ENCODE measurements at regions not wholly inside any gene's neighbourhood (a gene's known extent, or its start where the extent isn't known, plus 50 kb on each side); places are given as distances from the start of the nearest gene placed in this dataset.
A peak's percentile ranks its signal among the peaks of the same experiment; 100 is the strongest.

DNA sequence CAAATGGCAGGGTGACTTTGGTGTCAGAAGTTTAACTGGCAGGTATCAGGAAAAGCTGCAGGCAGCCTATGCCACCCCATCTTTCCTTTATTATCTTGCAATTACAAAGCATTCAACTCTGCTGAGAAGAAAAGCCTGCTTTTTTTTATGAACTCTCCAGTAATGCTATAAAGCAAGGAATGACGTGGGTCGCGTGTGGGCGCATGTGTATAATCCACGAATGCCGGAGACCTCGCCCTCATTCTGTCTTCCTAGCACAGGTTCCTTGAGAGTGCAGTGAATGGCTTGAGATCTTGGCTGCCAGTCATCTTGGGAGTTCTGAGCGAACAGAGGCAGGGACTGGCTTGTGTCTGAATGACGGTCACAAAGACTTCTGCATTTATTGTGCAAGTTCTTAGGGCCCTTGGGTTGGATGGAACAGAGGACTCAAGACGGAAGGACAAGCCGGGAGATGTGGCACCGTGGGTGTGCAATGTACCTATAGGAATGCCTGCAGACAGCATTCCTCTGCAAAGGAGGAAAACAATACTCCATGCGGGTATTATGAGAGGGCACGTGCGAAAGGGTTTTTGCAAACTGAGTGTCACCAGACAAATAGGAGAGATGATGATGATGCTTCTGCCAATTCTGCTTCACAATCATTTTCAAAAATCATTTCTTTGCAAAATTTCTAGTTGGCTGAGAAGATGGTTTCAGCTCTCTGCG lies 96.1 kb upstream of the ELAC2 start:
- FAIRE-seq: no peak
- no peaks in the 10 kb centered on the region for H3K36me3 Mint-ChIP-seq (ENCODE audit: low read depth, unreplicated experiment)
- TF ChIP-seq, protein P1, sequence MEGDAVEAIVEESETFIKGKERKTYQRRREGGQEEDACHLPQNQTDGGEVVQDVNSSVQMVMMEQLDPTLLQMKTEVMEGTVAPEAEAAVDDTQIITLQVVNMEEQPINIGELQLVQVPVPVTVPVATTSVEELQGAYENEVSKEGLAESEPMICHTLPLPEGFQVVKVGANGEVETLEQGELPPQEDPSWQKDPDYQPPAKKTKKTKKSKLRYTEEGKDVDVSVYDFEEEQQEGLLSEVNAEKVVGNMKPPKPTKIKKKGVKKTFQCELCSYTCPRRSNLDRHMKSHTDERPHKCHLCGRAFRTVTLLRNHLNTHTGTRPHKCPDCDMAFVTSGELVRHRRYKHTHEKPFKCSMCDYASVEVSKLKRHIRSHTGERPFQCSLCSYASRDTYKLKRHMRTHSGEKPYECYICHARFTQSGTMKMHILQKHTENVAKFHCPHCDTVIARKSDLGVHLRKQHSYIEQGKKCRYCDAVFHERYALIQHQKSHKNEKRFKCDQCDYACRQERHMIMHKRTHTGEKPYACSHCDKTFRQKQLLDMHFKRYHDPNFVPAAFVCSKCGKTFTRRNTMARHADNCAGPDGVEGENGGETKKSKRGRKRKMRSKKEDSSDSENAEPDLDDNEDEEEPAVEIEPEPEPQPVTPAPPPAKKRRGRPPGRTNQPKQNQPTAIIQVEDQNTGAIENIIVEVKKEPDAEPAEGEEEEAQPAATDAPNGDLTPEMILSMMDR (IDR thresholded peaks at IDR 0.05; ENCODE audit: insufficient read depth, low read depth, low read length): no peak
- no peak for TF ChIP-seq EZH2 (IDR thresholded peaks at IDR 0.05; ENCODE audit: insufficient read depth, low read length)
- no peak overlapping the region for H3K4me3 Mint-ChIP-seq (ENCODE audit: unreplicated experiment)
- no peaks in the 10 kb centered on the region for H3K4me1 Mint-ChIP-seq (ENCODE audit: low read depth, unreplicated experiment)
- no peak for DNase-seq (ENCODE audit: low read depth)
- Histone ChIP-seq H3K9ac (ENCODE audit: low read length) (peak overlapping the region; percentile 5), H3K79me2 (ENCODE audit: insufficient read depth, low read length) (no peaks in the 10 kb centered on the region), H3K4me1 (ENCODE audit: insufficient read depth, low read length) (no peaks in the 10 kb centered on the region), H3K27me3 (ENCODE audit: insufficient read depth, low read length) (no peaks in the 10 kb centered on the region), H2AFZ (ENCODE audit: low read depth, low read length) (peak overlapping the region; percentile 52), H3K4me2 (ENCODE audit: low read length) (peak overlapping the region; percentile 70), H3K27ac (ENCODE audit: low read depth, low read length) (no peak overlapping the region), H4K20me1 (ENCODE audit: insufficient read depth, low read length) (no peaks in the 10 kb centered on the region), H3K36me3 (ENCODE audit: insufficient read depth, low read length) (no peaks in the 10 kb centered on the region), H3K9me3 (ENCODE audit: insufficient read depth, low read depth, low read length) (no peaks in the 10 kb centered on the region), H3K4me3 (ENCODE audit: insufficient read depth, low read depth, low read length) (no peak overlapping the region)
- H3K9me3 Mint-ChIP-seq (ENCODE audit: unreplicated experiment): no peaks in the 10 kb centered on the region
- peaks cover 13% of the 10 kb centered on the region for H3K27me3 Mint-ChIP-seq (ENCODE audit: low read depth, unreplicated experiment)
- no peak overlapping the region for H3K27ac Mint-ChIP-seq (ENCODE audit: unreplicated experiment)

- H3K27me3 ChIP-seq (ENCODE audit: insufficient read depth, low read length): no peaks in the 10 kb centered on the region
- H2AFZ ChIP-seq (ENCODE audit: low read depth, low read length): no peak overlapping the region
- H3K79me2 ChIP-seq (ENCODE audit: insufficient read depth, low read length): no peaks in the 10 kb centered on the region
- H3K27ac ChIP-seq (ENCODE audit: low read depth, low read length): no peak overlapping the region
- no peaks in the 10 kb centered on the region for H3K36me3 ChIP-seq (ENCODE audit: insufficient read depth, low read length)
- H3K4me2 ChIP-seq (ENCODE audit: low read length): no peak overlapping the region
- TF ChIP-seq, protein P1 (IDR thresholded peaks at IDR 0.05; ENCODE audit: insufficient read depth, low read depth, low read length): no peak
- H4K20me1 ChIP-seq (ENCODE audit: insufficient read depth, low read length): no peaks in the 10 kb centered on the region
- Mint-ChIP-seq H3K27ac (ENCODE audit: unreplicated experiment) (no peak overlapping the region), H3K9me3 (ENCODE audit: unreplicated experiment) (peaks cover 1% of the 10 kb centered on the region), H3K27me3 (ENCODE audit: low read depth, unreplicated experiment) (no peaks in the 10 kb centered on the region), H3K4me1 (ENCODE audit: low read depth, unreplicated experiment) (peaks cover 4% of the 10 kb centered on the region), H3K4me3 (ENCODE audit: unreplicated experiment) (no peak overlapping the region), H3K36me3 (ENCODE audit: low read depth, unreplicated experiment) (no peaks in the 10 kb centered on the region)
- no peaks in the 10 kb centered on the region for H3K4me1 ChIP-seq (ENCODE audit: insufficient read depth, low read length)
- H3K4me3 ChIP-seq (ENCODE audit: insufficient read depth, low read depth, low read length): no peak overlapping the region
- DNase-seq (ENCODE audit: low read depth) (no peak), FAIRE-seq (no peak)
- no peak overlapping the region for H3K9ac ChIP-seq (ENCODE audit: low read length)
- H3K9me3 ChIP-seq (ENCODE audit: insufficient read depth, low read depth, low read length): no peaks in the 10 kb centered on the region
These were observed 89.9 kb upstream of the ELAC2 start for GRCh38 chr17:13107676-13108235.

GRCh38 chr17:13106171-13106570 lies 88.3 kb upstream of the ELAC2 start:
- TF ChIP-seq EZH2 (IDR thresholded peaks at IDR 0.05; ENCODE audit: insufficient read depth, low read length): no peak
- TF ChIP-seq, protein P1 (IDR thresholded peaks at IDR 0.05; ENCODE audit: insufficient read depth, low read depth, low read length): no peak
- H3K9me3 ChIP-seq (ENCODE audit: insufficient read depth, low read depth, low read length): no peaks in the 10 kb centered on the region
- H3K4me3 Mint-ChIP-seq (ENCODE audit: unreplicated experiment): no peak overlapping the region
- H3K9ac ChIP-seq (ENCODE audit: low read length): no peak overlapping the region
- peaks cover 6% of the 10 kb centered on the region for H3K9me3 Mint-ChIP-seq (ENCODE audit: unreplicated experiment)
- no peaks in the 10 kb centered on the region for H3K27me3 Mint-ChIP-seq (ENCODE audit: low read depth, unreplicated experiment)
- FAIRE-seq (no peak), DNase-seq (ENCODE audit: low read depth) (no peak)
- H3K27me3 ChIP-seq (ENCODE audit: insufficient read depth, low read length): no peaks in the 10 kb centered on the region
- H2AFZ ChIP-seq (ENCODE audit: low read depth, low read length): no peak overlapping the region
- H3K27ac ChIP-seq (ENCODE audit: low read depth, low read length): no peak overlapping the region
- H4K20me1 ChIP-seq (ENCODE audit: insufficient read depth, low read length): no peaks in the 10 kb centered on the region
- H3K4me1 Mint-ChIP-seq (ENCODE audit: low read depth, unreplicated experiment): peaks cover 4% of the 10 kb centered on the region
- H3K4me2 ChIP-seq (ENCODE audit: low read length): no peak overlapping the region
- no peaks in the 10 kb centered on the region for H3K4me1 ChIP-seq (ENCODE audit: insufficient read depth, low read length)
- no peaks in the 10 kb centered on the region for H3K79me2 ChIP-seq (ENCODE audit: insufficient read depth, low read length)
- H3K27ac Mint-ChIP-seq (ENCODE audit: unreplicated experiment): no peak overlapping the region
- no peaks in the 10 kb centered on the region for H3K36me3 Mint-ChIP-seq (ENCODE audit: low read depth, unreplicated experiment)
- H3K4me3 ChIP-seq (ENCODE audit: insufficient read depth, low read depth, low read length): no peak overlapping the region
- H3K36me3 ChIP-seq (ENCODE audit: insufficient read depth, low read length): no peaks in the 10 kb centered on the region

Measured in astrocyte (in vitro differentiated cells and primary cell).